ENCODE measurements at regions not wholly inside any gene's neighbourhood (a gene's known extent, or its start where the extent isn't known, plus 50 kb on each side); places are given as distances from the start of the nearest gene placed in this dataset.
"Not testable (repeated sequence)": the region's sequence is repeated elsewhere in the genome, so short reads cannot be mapped to it uniquely, and the experiment has no call there.

GRCh38 chr1:68675336-68675735 is 178.5 kb upstream of the DEPDC1 start:
- no peak for DNase-seq (ENCODE audit: low read depth)

DNA sequence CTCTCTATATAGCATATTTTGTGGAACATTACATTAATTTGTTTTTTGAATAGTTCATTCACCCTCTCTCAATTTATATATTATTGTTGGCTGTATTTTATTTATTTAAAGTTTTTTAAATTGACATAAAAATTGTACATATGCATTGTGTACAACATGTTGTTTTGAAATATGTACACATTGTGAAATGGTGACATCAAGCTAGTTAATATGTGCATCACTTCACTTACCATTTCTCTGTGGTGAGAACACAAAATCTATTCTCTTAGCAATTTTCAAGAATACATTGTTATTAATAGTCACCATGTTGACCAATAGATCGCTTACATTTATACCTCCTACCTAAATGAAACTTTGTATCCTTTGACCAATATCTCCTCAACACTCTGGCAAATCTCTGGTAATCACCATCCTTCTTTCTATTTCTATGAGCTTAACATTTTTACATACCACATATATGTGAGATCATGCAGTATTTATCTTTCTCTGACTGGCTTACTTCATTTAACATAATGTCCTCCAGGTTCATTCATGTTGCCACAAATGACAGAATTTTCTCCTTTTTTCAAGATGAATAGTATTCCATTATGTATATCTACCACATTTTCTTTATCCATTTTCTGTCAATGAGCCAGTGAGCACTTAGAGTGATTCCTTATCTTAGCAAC is 180.9 kb upstream of the DEPDC1 start:
- DNase-seq (ENCODE audit: low read depth) = no peak

- DNase-seq (ENCODE audit: low read depth) = no peak
Observed at GRCh38 chr1:68696221-68696620, 199.3 kb upstream of the DEPDC1 start.

- no peak for DNase-seq (ENCODE audit: low read depth)
Observed at GRCh38 chr1:68703921-68704354, 207.1 kb upstream of the DEPDC1 start.

DNA sequence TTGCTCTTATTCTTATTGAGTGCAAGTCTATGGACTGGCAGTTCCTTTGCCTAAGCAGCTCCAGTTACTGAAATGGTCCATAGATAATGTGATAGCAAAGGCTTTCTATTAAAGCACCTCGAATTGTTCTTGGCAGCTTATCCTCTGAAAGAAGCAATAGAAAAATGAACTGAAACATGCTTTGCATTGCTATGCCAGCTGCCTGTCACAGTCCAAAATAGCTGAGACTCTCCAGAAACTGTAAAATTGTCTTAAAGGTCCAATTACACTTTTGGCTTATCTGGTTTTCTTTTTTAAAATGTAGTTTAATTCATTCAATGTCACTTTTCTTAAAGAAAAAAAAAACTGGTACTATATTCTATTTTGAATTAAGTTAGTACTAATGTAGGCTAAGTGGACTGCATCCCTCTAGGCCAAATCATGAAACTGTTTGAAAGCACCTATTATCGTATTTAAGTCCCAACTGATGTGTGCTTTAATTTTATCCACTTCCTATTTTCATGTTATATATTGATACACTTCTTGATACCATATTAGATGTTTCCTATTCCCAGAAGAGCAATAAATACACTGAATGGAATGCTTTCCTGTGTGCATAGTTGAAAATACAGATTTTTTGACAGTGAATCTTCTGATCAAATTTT is 208.0 kb upstream of the DEPDC1 start:
- DNase-seq (ENCODE audit: low read depth) = no peak

- DNase-seq (ENCODE audit: low read depth) = no peak
Observed at GRCh38 chr1:68705466-68705865, 208.6 kb upstream of the DEPDC1 start.

GRCh38 chr1:68706639-68707317 is 209.9 kb upstream of the DEPDC1 start:
- DNase-seq (ENCODE audit: low read depth) = no peak

GRCh38 chr1:68717330-68717729 is 220.4 kb upstream of the DEPDC1 start:
- no peak for DNase-seq (ENCODE audit: low read depth)

DNA sequence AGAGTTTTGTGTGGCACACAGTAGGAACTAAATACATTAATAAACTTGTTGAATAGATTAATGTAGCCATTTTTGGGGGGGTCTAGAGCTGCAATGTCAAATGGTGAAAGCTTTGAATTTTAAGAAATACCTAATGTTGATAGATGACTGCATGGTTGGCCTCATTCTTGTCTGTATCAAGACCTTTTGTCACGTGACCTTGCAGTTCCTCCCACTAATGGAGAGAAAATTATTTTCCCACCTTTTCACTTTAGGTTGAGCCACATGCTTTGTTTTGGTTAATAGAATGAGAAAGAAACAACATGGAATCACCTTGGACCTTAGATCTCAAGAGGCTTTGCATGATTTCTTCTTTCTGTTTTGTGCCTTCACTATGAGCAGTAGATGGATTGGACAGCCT is 223.6 kb upstream of the DEPDC1 start:
- DNase-seq (ENCODE audit: low read depth) = no peak

DNA sequence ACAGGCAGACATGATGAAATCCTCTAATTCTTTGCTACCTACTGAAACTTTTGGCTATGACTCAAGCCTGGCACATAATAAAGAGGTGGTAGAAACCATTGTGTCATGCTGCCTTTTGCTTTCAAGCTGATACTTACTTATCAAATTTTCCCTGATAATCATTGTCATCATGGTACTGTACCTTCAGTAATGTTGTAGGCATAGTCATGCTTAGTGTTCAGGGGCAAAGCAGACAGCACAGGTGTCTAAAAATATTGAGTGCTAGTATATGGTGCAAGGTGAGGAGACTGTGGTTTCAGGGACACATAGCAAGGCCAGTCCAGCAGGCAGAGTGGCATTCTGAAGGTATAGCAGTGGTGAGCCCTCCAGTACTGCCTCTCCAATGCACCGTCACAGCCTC is 226.9 kb upstream of the DEPDC1 start:
- DNase-seq (ENCODE audit: low read depth) = no peak

GRCh38 chr1:68725001-68725752 is 228.3 kb upstream of the DEPDC1 start:
- DNase-seq (ENCODE audit: low read depth) = no peak

DNA sequence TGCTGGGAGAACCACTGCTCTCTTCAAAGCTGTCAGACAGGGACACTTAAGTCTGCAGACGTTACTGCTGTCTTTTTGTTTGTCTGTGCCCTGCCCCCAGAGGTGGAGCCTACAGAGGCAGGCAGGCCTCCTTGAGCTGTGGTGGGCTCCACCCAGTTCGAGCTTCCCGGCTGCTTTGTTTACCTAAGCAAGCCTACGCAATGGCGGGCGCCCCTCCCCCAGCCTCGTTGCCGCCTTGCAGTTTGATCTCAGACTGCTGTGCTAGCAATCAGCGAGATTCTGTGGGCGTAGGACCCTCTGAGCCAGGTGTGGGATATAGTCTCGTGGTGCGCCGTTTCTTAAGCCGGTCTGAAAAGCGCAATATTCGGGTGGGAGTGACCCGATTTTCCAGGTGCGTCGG is 242.6 kb upstream of the DEPDC1 start:
- DNase-seq (ENCODE audit: low read depth) = not testable (repeated sequence)

DNA sequence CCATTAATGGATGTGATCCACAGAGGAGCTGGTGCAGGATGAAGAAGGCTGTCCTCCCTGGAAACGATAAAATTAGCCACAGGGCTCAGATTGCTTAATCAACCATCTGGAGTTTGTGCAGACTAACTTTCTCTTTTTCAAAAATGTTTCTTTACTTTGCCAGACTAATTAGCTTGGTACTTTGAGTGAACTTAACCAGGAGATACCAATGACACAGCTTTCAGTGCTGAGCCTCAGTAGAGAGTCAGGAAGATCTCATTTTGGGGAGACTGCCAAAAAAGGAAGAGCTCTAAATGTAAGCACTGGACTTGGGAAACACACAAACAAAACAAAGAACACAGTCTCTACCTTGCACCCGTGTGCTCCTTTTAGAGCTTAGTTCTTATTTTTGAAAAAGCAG is 248.1 kb upstream of the DEPDC1 start:
- DNase-seq (ENCODE audit: low read depth) = no peak

- no peak for DNase-seq (ENCODE audit: low read depth)
Observed at GRCh38 chr1:68745451-68745850, 248.6 kb upstream of the DEPDC1 start.

DNA sequence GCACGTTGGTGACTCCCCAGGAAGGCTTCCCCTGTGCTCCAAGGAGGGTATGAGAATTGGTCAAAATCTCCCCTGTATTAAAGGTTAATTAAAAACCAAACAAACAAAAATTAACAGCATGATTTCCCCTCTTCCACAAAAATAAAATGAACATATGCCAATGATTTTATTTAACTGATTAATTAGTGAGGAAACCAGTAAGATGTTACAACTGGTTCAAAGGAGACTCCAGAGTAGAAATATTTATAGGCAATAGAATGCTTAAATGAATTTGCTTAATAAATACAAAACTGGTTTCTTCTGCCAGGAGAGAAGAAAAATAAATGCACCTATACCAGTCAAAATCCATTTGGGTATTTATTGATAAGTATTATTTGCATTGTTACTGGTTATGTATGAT is 249.5 kb upstream of the DEPDC1 start:
- no peak for DNase-seq (ENCODE audit: low read depth)

DNA sequence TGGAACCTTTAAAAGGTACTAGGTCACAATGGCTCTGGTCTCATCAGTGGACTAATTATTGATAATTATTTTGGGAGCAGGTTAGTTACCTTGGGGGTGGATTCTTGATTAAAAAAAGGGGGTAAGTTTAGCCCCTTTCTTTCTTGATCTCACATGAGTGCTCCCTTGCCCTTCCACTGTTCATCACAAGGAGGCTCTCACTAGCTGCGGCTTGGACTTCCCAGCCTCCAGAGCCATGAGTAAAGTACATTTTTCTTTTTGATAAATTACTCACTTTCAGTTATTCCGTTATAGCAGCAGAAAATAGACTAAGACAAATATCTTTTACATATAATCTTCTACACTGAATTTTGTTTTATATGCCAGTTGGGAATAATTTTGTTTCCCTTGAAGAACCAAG is 254.8 kb upstream of the DEPDC1 start:
- no peak for DNase-seq (ENCODE audit: low read depth)

GRCh38 chr1:68758666-68759209 is 261.9 kb upstream of the DEPDC1 start:
- DNase-seq (ENCODE audit: low read depth) = no peak

DNA sequence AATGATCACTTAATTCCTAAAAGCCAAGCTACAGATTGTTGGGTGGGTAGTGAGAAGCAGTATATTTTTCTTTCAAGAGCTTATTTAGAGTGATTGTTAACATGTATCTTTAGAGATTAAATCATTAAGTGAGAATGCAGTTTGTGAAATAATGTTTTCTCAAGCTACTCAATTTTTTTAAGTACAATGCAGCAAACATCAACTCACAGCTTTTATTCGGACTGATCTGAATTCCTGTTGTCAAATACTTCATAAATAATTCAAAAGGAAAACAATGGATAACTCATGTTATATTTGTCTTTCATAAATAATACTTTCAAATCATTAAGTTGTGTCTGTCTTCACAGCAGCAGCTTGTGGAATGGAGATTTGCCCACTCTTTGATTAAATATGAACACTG is 271.1 kb upstream of the DEPDC1 start:
- DNase-seq (ENCODE audit: low read depth) = no peak

DNA sequence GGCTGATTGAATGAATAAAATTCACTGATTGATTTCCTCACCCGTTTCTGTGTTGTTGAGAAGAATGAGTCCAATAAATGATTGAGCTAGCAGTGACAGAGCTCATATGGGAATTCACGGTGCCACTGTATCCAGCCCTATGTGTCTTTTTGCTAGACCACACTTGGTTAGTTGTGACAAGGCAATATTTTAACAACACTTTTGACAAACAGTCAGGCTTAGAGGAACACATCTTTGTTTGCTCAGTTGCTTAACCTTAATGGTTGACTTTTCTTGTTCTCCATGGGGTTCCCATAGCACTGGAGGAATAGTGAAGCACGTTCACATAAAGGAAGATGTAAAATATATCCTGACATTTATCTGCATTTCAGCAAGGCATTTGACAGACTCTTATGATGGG is 273.9 kb upstream of the DEPDC1 start:
- DNase-seq (ENCODE audit: low read depth) = no peak

- no peak for DNase-seq (ENCODE audit: low read depth)
Observed at GRCh38 chr1:68777851-68778250, 281.0 kb upstream of the DEPDC1 start.

DNA sequence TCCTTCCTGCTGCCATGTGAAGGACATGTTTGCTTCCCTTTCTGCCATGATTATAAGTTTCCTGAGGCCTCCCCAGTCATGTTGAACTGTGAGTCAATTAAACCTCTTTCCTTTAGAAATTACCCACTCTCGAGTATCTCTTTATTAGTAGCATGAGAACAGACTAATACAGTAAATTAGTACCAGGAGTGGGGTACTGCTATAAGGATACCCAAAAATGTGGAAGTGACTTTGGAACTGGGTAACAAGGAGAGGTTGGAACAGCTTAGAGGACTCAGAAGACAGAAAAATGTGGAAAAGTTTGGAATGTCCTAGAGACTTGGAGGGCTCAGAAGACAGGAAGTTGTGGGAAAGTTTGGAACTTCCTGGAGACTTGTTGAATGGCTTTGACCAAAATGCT is 283.0 kb upstream of the DEPDC1 start:
- not testable (repeated sequence) for DNase-seq (ENCODE audit: low read depth)

GRCh38 chr1:68780919-68781318 is 284.0 kb upstream of the DEPDC1 start:
- no peak for DNase-seq (ENCODE audit: low read depth)
